Hepatocyte (in vitro differentiated cells): ENCODE measurements at regions not wholly inside any gene's neighbourhood (a gene's known extent, or its start where the extent isn't known, plus 50 kb on each side); places are given as distances from the start of the nearest gene placed in this dataset.

Experiments
- DNase-seq: peaks from one replicate; pipeline ENCODE4 v3.0.0-alpha.2; 2016; ENCODE audit warnings: low spot score
- H2AFZ ChIP-seq: fragments of 200-600 bp; sonication (generic); 2 replicates; pipeline ENCODE4 v1.6.0; 2016; ENCODE audit warnings: antibody characterized with exemption, mild to moderate bottlenecking
- H3K27ac ChIP-seq: fragments of 200-600 bp; sonication (generic); 2 replicates; pipeline ENCODE4 v1.5.1; 2016; ENCODE audit warnings: mild to moderate bottlenecking
- H3K27me3 ChIP-seq: fragments of 200-600 bp; sonication (generic); 2 replicates; pipeline ENCODE4 v1.6.1; 2016
- H3K36me3 ChIP-seq: fragments of 200-600 bp; sonication (generic); replicated peaks from 2 replicates; pipeline ENCODE4 v1.5.1; 2016; ENCODE audit warnings: low read depth; ENCODE audit not compliant: insufficient read depth
- H3K4me1 ChIP-seq: fragments of 200-600 bp; sonication (generic); 2 replicates; pipeline ENCODE4 v1.5.1; 2016; ENCODE audit warnings: mild to moderate bottlenecking, moderate library complexity; ENCODE audit not compliant: insufficient read depth
- H3K4me2 ChIP-seq: fragments of 200-600 bp; sonication (generic); 2 replicates; pipeline ENCODE4 v1.6.0; 2016
- H3K4me3 ChIP-seq: fragments of 200-600 bp; sonication (generic); 2 replicates; pipeline ENCODE4 v1.5.1; 2016; ENCODE audit warnings: mild to moderate bottlenecking
- H3K79me2 ChIP-seq: fragments of 200-600 bp; sonication (generic); 2 replicates; pipeline ENCODE4 v1.6.0; 2017; ENCODE audit warnings: mild to moderate bottlenecking
- H3K9me2 ChIP-seq: fragments of 200-600 bp; sonication (generic); replicated peaks from 2 replicates; pipeline ENCODE4 v1.6.0; 2017; ENCODE audit warnings: mild to moderate bottlenecking; ENCODE audit not compliant: insufficient read depth
- H3K9me3 ChIP-seq: fragments of 200-600 bp; sonication (generic); 2 replicates; pipeline ENCODE4 v1.5.1; 2016; ENCODE audit warnings: low read depth, mild to moderate bottlenecking
- H4K20me1 ChIP-seq: fragments of 200-600 bp; sonication (generic); 2 replicates; pipeline ENCODE4 v1.6.0; 2016; ENCODE audit warnings: mild to moderate bottlenecking; ENCODE audit not compliant: insufficient read depth, poor library complexity, severe bottlenecking
- EZH2 ChIP-seq: fragments of 200-600 bp; sonication (generic); IDR thresholded peaks from 2 replicates; pipeline ENCODE4 v1.6.1; 2016; ENCODE audit warnings: antibody characterized with exemption, mild to moderate bottlenecking, borderline replicate concordance
- EZH2phosphoT487 ChIP-seq: fragments of 200-600 bp; sonication (generic); IDR thresholded peaks from one replicate; pipeline ENCODE4 v1.6.1; 2018; ENCODE audit warnings: antibody characterized with exemption, mild to moderate bottlenecking, low read depth, moderate library complexity; ENCODE audit not compliant: unreplicated experiment, severe bottlenecking
- WGBS: methylation state at CpG from one replicate; pipeline ENCODE4 v1.1.6; 2016; ENCODE audit warnings: low lambda C conversion rate; ENCODE audit errors: missing lambda C conversion rate; 5-methylcytosine and 5-hydroxymethylcytosine counted together
- TF ChIP-seq, protein P1 (sequence below): fragments of 200-600 bp; sonication (generic); IDR thresholded peaks from 2 replicates; pipeline ENCODE4 v1.5.1; 2016; ENCODE audit warnings: antibody characterized with exemption, mild to moderate bottlenecking; ENCODE audit not compliant: poor library complexity

DNA sequence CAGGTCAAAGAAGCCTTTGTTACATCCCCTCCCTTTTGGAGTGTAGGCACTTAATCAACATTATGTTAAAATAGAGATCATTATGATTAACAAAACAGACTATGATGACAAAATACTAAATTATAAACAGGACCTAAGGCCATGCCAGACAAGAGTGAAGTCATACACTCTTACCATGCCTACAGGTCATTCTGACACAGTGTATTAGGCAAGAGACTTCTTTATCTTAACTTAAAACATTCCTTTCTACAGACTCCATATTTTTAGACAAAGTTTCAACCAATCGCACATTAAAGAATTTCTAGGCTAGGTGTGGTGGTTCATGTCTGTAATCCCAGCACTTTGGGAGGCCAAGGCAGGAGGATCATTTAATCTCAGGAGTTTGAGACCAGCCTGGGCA lies 128.6 kb upstream of the SLC34A2 start:
- H3K27ac ChIP-seq, result no peak overlapping the region
- no peak overlapping the region for H3K4me2 ChIP-seq

DNA sequence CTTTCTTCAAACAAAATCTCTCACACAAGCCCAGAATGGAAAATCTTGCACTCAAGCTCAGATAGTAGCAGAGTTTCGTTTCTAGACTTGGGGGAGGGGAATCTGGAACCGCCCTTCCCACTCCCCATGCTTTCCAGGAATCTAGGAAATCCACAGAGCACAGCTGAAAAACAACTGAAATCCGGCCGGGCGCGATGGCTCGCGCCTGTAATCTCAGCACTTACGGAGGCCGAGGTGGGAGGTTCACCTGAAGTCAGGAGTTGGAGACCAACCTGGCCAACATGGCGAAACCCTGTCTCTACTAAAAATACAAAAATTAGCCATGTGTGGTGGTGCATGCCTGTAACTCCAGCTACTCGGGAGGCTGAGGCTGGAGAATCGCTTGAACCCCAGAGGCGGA lies 127.3 kb upstream of the SLC34A2 start:
- WGBS, result 96% methylated on average over 14 of the region's 14 CpGs
- Histone ChIP-seq H3K4me2 (no peak overlapping the region), H3K4me3 (no peak overlapping the region), H3K9me3 (no peaks in the 10 kb centered on the region), H3K9me2 (no peaks in the 10 kb centered on the region), H3K27ac (no peak overlapping the region), H4K20me1 (no peaks in the 10 kb centered on the region), H3K27me3 (no peaks in the 10 kb centered on the region), H3K4me1 (no peaks in the 10 kb centered on the region), H3K79me2 (no peaks in the 10 kb centered on the region), H2AFZ (no peak overlapping the region), H3K36me3 (no peaks in the 10 kb centered on the region)
- no peak for DNase-seq
- TF ChIP-seq, protein P1, sequence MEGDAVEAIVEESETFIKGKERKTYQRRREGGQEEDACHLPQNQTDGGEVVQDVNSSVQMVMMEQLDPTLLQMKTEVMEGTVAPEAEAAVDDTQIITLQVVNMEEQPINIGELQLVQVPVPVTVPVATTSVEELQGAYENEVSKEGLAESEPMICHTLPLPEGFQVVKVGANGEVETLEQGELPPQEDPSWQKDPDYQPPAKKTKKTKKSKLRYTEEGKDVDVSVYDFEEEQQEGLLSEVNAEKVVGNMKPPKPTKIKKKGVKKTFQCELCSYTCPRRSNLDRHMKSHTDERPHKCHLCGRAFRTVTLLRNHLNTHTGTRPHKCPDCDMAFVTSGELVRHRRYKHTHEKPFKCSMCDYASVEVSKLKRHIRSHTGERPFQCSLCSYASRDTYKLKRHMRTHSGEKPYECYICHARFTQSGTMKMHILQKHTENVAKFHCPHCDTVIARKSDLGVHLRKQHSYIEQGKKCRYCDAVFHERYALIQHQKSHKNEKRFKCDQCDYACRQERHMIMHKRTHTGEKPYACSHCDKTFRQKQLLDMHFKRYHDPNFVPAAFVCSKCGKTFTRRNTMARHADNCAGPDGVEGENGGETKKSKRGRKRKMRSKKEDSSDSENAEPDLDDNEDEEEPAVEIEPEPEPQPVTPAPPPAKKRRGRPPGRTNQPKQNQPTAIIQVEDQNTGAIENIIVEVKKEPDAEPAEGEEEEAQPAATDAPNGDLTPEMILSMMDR, result no peak
- TF ChIP-seq EZH2phosphoT487, result no peak
- no peak for TF ChIP-seq EZH2

More for the DNA sequence above, 128.6 kb upstream of the SLC34A2 start:
- no peaks in the 10 kb centered on the region for H3K79me2 ChIP-seq
- no peaks in the 10 kb centered on the region for H3K9me2 ChIP-seq
- no peaks in the 10 kb centered on the region for H3K4me1 ChIP-seq
- no peaks in the 10 kb centered on the region for H3K36me3 ChIP-seq
- TF ChIP-seq EZH2phosphoT487 (no peak), EZH2 (no peak)
- TF ChIP-seq, protein P1, result no peak
- H3K9me3 ChIP-seq, result no peaks in the 10 kb centered on the region
- no peak overlapping the region for H2AFZ ChIP-seq
- H4K20me1 ChIP-seq, result no peaks in the 10 kb centered on the region
- H3K4me3 ChIP-seq, result no peak overlapping the region
- 82% methylated on average over 1 of the region's 1 CpG for WGBS
- no peak for DNase-seq
- H3K27me3 ChIP-seq, result no peaks in the 10 kb centered on the region

DNA sequence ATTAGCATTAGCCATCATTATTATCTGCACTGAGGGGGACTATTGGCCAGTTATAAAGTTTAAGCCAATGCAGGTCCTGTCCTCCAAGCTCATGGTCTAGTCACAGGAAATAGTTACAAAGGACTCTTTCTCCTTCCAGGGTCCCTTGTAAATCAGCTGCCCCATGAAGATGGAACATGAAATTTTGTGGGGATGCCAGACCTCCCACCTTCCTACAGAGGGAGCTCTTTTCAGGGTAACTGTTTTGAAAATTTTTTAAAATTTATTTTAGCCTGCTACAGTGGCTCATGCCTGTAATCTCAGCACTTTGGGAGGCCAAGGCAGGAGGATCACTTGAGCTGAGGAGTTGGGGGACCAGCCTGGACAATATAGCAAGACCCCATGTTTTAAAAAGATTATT lies 124.4 kb upstream of the SLC34A2 start:
- Histone ChIP-seq H2AFZ (no peak overlapping the region), H3K27ac (no peak overlapping the region), H3K4me3 (no peak overlapping the region), H3K27me3 (no peaks in the 10 kb centered on the region), H4K20me1 (no peaks in the 10 kb centered on the region), H3K79me2 (no peaks in the 10 kb centered on the region), H3K4me2 (no peak overlapping the region), H3K36me3 (no peaks in the 10 kb centered on the region), H3K9me2 (no peaks in the 10 kb centered on the region), H3K9me3 (no peaks in the 10 kb centered on the region), H3K4me1 (peaks cover 3% of the 10 kb centered on the region)
- TF ChIP-seq EZH2phosphoT487 (no peak), EZH2 (no peak)
- TF ChIP-seq, protein P1, result peak; percentile 24
- DNase-seq, result no peak

DNA sequence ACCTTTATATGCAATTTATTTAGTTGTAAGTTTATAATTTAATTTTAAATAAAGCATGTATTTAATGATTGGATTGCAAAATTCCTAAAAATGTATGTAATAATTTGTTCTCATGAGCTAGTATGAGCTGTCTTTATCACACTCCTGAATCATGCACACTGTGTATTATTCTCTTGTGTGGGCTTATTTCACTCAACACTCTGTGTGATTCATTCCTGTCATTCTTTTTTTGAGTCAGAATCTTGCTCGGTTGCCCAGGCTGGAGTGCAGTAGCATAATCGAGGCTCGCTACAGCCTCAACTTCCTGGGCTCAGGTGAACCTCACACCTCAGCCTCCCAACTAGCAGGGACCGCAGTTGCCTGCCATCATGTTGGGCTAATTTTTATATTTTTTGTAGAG lies 123.1 kb upstream of the SLC34A2 start:
- 97% methylated on average over 4 of the region's 4 CpGs for WGBS

More for the DNA sequence above, 123.1 kb upstream of the SLC34A2 start:
- Histone ChIP-seq H3K9me3 (no peaks in the 10 kb centered on the region), H3K79me2 (no peaks in the 10 kb centered on the region), H4K20me1 (no peaks in the 10 kb centered on the region), H3K4me1 (peaks cover 3% of the 10 kb centered on the region), H2AFZ (no peak overlapping the region), H3K4me2 (no peak overlapping the region), H3K36me3 (no peaks in the 10 kb centered on the region), H3K4me3 (no peak overlapping the region), H3K27me3 (no peaks in the 10 kb centered on the region), H3K27ac (no peak overlapping the region), H3K9me2 (no peaks in the 10 kb centered on the region)
- TF ChIP-seq EZH2 (no peak), EZH2phosphoT487 (no peak)
- TF ChIP-seq, protein P1, result no peak
- no peak for DNase-seq
